Stomach (tissue), 4 donors: ENCODE measurements at regions not wholly inside any gene's neighbourhood (a gene's known extent, or its start where the extent isn't known, plus 50 kb on each side); places are given as distances from the start of the nearest gene placed in this dataset.

Experiments used
- POLR2A ChIP-seq, 4 donors: fragments of 450-650 bp; IDR thresholded peaks; one replicate each; pipeline ENCODE4 v1.6.1; 2016; ENCODE audit warnings: antibody characterized with exemption in 4 of 4, control low read depth in 2 of 4, mild to moderate bottlenecking in 1 of 4, moderate library complexity in 1 of 4
- POLR2AphosphoS5 ChIP-seq, 3 donors: sonication (generic); formaldehyde crosslinking; IDR thresholded peaks; one replicate each; pipeline ENCODE4 v1.6.1; 2016; ENCODE audit warnings: antibody characterized with exemption in 3 of 3
- TF ChIP-seq, protein P1 (sequence below), 7 experiments: fragments of 450-650 bp in 4 of 7; fragments of 200-600 bp in 3 of 7; sonication (generic) in 3 of 7; IDR thresholded peaks; one replicate each; pipeline ENCODE4 v1.5.1; 2016 to 2019; ENCODE audit warnings: antibody characterized with exemption in 7 of 7, control low read depth in 2 of 7, mild to moderate bottlenecking in 1 of 7

DNA sequence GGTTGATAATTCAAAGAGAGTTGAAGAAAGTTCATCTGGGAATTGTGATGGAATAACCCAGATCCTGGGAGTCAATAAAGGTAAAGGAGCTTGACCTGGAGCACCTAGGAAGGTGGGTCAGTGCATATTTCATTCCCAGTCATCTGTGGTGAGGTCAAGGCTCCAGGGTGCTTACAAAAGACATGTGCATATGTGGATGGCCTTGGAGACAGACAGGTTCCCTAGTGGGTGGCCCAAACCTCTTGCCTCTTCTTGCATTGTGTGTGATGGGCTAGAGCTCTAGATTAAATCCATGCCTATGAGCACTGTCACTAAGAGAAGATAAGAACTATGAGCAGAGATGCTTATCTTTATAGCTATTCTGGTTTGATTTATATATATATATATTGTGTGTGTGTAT, 75.5 kb upstream of the CISTR start:
- TF ChIP-seq POLR2A (IDR thresholded peaks at IDR 0.05) (no peak), POLR2AphosphoS5 (IDR thresholded peaks at IDR 0.05) (no peak)
- TF ChIP-seq, protein P1, sequence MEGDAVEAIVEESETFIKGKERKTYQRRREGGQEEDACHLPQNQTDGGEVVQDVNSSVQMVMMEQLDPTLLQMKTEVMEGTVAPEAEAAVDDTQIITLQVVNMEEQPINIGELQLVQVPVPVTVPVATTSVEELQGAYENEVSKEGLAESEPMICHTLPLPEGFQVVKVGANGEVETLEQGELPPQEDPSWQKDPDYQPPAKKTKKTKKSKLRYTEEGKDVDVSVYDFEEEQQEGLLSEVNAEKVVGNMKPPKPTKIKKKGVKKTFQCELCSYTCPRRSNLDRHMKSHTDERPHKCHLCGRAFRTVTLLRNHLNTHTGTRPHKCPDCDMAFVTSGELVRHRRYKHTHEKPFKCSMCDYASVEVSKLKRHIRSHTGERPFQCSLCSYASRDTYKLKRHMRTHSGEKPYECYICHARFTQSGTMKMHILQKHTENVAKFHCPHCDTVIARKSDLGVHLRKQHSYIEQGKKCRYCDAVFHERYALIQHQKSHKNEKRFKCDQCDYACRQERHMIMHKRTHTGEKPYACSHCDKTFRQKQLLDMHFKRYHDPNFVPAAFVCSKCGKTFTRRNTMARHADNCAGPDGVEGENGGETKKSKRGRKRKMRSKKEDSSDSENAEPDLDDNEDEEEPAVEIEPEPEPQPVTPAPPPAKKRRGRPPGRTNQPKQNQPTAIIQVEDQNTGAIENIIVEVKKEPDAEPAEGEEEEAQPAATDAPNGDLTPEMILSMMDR (IDR thresholded peaks at IDR 0.05), result no peak
